Effector CD4-positive, alpha-beta T cell (primary cell): ENCODE measurements at regions not wholly inside any gene's neighbourhood (a gene's known extent, or its start where the extent isn't known, plus 50 kb on each side); places are given as distances from the start of the nearest gene placed in this dataset.

Source experiments
- DNase-seq: peaks from one replicate; pipeline ENCODE4 v3.0.0-alpha.2; 2020

- DNase-seq: no peak
These were observed 288.3 kb downstream of the CYP26B1 start for GRCh38 chr2:71859211-71859847.

- DNase-seq: no peak
These were observed 289.6 kb downstream of the CYP26B1 start for GRCh38 chr2:71858071-71858470.

- DNase-seq: no peak
These were observed 290.0 kb downstream of the CYP26B1 start for GRCh38 chr2:71857636-71858035.

- DNase-seq: no peak
These were observed 290.7 kb downstream of the CYP26B1 start for GRCh38 chr2:71856773-71857525.

- no peak for DNase-seq
These were observed 293.8 kb downstream of the CYP26B1 start for GRCh38 chr2:71853858-71854257.

GRCh38 chr2:71852141-71852711 lies 295.4 kb downstream of the CYP26B1 start:
- no peak for DNase-seq

GRCh38 chr2:71851094-71851750 lies 296.4 kb downstream of the CYP26B1 start:
- no peak for DNase-seq

- no peak for DNase-seq
These were observed 297.3 kb downstream of the CYP26B1 start for GRCh38 chr2:71850306-71850801.

- DNase-seq: no peak
These were observed 297.9 kb downstream of the CYP26B1 start for GRCh38 chr2:71849607-71850305.

- DNase-seq: no peak
These were observed 298.6 kb downstream of the CYP26B1 start for GRCh38 chr2:71849111-71849510.

GRCh38 chr2:71846669-71847291 lies 300.9 kb downstream of the CYP26B1 start:
- DNase-seq: no peak

GRCh38 chr2:71846072-71846471 lies 301.6 kb downstream of the CYP26B1 start:
- no peak for DNase-seq

- no peak for DNase-seq
These were observed 302.7 kb downstream of the CYP26B1 start for GRCh38 chr2:71844967-71845366.

GRCh38 chr2:71843391-71843850 lies 304.2 kb downstream of the CYP26B1 start:
- DNase-seq: no peak

- DNase-seq: no peak
These were observed 304.9 kb downstream of the CYP26B1 start for GRCh38 chr2:71842744-71843143.

GRCh38 chr2:71839826-71840225 lies 307.8 kb downstream of the CYP26B1 start:
- DNase-seq: no peak

GRCh38 chr2:71834796-71835195 lies 312.9 kb downstream of the CYP26B1 start:
- no peak for DNase-seq

GRCh38 chr2:71833855-71834560 lies 313.7 kb downstream of the CYP26B1 start:
- DNase-seq: no peak

- DNase-seq: no peak
These were observed 314.4 kb downstream of the CYP26B1 start for GRCh38 chr2:71833272-71833671.

GRCh38 chr2:71832844-71833243 lies 314.8 kb downstream of the CYP26B1 start:
- DNase-seq: no peak

GRCh38 chr2:71832388-71832787 lies 315.3 kb downstream of the CYP26B1 start:
- DNase-seq: no peak

- no peak for DNase-seq
These were observed 316.5 kb downstream of the CYP26B1 start for GRCh38 chr2:71831193-71831577.
